GM19452 (cell line): ENCODE measurements at regions not wholly inside any gene's neighbourhood (a gene's known extent, or its start where the extent isn't known, plus 50 kb on each side); places are given as distances from the start of the nearest gene placed in this dataset.

Source experiments
- ATAC-seq: cut with Tn5 transposase; IDR thresholded peaks from one replicate; pipeline ENCODE4 v1.9.1; 2021; ENCODE audit not compliant: unreplicated experiment

DNA sequence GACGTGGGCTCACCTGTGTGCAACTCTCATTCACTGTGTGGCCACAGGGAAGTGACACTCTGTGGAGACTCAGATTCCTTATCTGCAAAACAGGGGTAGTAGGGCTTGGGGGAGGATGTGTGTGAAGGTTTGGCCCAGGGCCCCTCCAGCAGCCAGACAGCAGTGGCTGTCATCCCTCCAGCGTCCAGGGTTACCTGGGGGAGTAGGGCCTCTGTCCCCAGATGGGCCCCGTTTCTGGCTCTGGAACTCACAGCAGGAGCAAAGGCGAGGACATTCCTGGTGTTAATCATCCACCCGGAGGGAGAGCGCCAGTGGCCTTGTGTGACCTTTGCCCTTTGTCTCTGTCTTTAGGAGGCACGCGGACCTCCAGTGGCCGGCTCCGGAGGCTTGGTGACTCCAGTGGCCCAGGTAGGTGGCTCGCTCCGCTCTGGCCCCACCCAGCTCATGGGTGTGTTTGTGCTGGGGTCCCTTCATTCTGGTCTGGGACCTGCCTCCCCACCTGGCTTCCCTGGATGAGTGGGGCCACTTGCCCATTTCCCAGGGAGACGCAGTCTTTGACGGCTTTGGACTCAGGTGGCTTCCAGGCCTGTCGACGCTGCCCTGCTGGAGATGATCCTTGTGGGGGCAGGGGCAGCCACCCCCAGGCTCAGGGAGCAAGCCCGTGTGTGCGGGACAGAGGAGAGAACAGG is 166.2 kb downstream of the SEC14L1 start:
- ATAC-seq = no peak

- no peak for ATAC-seq
Measured at GRCh38 chr17:77307479-77308198, 166.9 kb downstream of the SEC14L1 start.

DNA sequence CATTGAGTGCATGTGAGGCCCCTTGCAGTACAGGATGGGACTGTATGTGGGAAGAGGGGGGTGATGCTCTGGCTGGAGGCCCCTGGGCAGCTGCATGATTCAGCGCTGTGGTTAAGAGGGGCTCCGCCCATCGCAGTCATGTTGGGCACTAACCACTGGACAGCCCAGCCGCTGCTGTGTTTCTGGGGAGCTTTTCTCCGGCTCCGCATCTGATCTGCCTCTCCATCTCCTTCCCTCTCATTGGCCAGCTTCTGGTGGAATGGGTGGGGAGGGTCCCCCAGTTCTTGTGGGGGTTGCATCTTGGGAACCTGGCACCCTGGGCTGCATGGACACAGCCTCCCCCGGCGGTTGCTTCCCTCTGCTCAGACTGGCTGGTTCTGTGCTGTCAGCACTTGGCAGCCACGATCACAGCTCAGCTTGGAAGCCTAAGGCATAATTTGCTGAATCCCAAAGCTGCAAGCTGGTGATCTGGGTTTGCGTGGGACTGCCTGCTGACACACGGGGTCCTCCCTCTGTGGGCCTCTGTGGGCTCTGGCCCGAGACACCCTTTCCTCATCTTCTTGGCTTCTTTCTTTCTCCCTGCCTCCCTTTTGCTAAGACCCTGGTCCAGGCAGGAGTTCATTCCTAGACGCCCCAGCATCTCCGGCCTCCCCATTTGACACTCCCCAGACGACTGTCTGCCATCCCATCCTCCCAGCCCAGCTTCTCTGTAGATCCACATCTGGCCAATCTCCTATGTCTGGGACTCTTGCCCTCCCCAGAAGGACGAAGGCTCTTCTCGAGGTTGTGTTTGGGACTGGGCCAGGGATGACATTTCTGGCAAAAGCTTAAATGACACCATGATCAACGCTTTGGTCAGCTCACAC is 168.3 kb downstream of the SEC14L1 start:
- no peak for ATAC-seq

DNA sequence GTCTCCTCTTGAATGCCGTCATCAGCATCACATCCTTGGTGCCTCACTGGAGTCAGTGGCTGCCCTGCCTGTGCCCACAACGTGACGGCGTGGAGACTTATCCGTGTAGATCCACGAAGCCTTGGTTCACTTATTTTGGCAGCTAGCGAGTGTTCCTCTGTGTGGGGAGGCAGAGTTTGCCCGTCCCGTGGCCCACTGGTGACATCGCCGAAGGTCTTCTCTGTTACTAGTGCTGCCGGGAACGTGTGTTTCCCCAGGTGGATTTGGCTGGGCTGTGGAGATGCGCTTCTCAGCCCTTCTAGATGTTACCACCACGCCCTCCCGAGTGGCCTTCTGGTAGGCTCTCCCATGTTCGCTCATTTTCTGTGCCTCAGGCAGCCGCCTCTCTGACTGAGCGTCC is 169.6 kb downstream of the SEC14L1 start:
- ATAC-seq = no peak

DNA sequence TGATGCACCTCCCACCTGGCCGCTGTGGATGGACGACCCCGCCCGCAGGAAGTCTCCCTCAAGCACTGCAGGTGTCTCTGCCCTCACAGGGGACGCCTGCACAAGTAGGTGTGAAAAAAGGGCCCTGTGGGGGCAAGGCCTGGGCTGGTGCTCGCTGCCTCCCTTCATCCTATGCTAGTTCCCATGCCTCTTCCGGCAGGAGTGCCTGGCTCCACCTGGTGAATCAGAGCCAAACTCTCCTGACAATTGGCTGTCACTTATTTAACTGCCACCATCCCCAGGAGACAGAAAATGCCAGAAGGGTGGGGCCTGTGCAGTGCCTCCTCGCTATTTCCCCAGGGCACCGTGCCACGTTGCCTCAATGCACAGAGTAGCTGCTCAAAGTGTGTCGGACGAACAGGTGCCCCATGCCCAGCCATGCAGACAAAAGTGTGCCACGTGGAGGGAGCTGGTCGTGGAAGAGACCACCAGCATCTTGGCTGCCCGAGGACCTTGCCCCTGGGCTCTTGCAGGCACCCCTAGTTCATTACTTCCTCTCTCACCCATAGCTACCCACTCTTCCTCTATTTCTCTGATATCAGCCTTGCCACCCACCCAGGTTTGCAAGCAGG is 170.7 kb downstream of the SEC14L1 start:
- ATAC-seq = no peak

- ATAC-seq = no peak
Measured at GRCh38 chr17:77312061-77312701, 171.4 kb downstream of the SEC14L1 start.

DNA sequence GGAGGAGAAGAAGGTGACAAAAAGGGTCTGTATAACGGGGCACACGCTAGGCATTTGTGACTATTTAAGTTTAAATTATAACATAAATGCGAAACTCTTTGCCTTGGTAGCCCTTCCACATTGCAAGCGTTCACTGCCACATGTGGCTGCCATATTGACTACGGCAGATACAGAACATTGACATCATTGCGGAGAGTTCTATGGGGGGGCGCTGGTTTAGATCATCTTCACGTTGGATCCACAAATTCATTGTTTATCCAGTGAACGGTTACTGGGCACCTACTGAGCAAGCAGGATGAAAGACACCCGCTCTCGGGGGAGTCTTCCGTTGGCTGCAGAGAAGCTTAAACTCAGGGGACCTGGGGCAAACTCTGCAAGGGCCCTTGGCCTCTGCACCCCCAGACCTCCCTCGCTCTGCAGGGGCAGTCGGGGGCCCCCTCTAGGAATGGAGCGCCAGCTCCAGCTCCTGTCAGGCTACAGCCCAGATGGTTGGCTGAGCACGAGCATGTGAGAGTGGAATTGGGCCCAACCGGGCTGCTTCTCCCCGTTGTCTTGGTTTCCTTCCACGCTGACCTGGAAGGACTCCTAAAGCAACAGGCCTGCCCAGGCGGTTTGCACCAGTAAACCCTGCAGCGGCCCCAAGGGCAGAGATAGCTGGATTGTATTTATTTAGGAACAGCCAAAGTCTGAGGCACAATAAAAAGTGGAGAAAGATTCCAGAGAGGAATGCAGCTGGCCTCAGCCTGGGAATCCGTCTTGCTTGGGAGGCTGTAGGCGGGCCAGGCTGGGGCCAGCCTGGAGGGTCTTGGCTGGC is 172.2 kb downstream of the SEC14L1 start:
- no peak for ATAC-seq

DNA sequence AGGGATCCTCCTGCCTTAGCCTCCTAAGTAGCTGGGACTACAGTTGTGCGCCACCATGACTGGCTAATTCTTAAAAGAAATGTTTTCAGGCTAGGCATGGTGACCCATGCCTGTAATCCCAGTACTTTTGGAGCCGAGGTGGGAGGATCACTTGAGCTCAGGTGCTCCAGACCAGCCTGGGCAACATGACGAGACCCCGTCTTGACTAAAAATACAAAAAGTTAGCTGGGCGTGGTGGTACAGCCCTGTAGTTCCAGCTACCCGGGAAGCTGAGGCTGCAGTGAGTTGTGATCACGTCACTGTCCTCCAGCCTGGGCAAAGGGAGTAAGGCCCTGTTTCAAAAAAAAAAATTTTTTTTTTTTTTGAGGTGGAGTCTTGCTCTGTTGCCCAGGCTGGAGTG is 173.1 kb downstream of the SEC14L1 start:
- no peak for ATAC-seq

GRCh38 chr17:77314601-77315000 is 173.8 kb downstream of the SEC14L1 start:
- ATAC-seq = no peak

- no peak for ATAC-seq
Measured at GRCh38 chr17:77315010-77315409, 174.2 kb downstream of the SEC14L1 start.

DNA sequence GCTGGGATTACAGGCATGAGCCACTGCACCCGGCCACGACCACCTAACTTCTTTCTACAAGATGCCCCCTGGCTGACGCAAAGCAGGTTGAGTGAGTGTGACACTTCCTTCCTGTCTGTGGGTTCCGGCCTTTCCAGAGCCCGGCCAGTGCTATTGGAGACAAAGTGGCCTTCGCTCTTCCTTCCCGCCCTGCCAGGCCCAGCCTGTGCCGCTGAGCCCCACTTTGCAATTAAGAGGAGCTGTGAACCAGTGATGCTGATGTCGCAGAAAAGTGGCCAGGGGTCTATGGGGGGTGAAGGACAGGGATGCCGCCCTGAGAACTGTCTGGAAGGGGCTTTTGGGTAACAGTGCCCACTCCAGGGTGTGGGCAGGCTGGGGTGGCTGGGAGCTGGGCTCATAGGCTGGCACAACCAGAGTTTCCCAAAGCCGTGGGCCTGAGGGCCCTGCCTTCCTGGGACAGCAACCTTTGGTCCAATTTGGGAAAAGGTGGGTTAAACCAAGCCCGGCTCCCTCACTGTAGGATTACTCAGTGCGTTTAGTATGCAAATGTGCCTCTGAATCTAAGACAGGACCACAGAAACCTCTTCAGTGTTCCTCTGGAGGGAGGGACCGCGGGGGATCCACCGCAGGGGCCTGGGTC is 174.9 kb downstream of the SEC14L1 start:
- no peak for ATAC-seq

DNA sequence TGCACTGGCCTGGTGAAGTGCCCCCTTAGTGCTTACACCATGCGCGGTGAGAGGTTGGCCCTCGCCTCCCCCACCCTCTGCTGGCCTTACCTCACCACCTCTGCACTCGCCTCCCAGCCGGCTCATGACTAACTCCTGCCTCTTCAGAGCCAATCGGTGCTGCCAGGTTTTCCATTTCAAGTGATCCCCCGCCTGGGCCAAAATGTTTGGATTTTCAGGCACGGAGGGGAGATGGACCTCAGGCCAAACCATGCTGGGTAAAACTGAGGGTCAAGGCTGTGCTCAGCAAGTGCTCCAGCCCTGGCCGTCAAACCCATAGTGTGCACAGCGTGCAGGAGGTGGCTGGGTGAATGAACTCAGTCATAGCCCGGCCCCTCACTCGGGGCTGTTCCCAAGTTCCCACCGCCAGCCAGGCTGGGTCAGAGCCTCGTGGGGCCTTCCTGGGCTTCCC is 175.4 kb downstream of the SEC14L1 start:
- ATAC-seq = no peak

GRCh38 chr17:77316651-77317050 is 175.9 kb downstream of the SEC14L1 start:
- no peak for ATAC-seq

GRCh38 chr17:77317091-77317750 is 176.5 kb downstream of the SEC14L1 start:
- no peak for ATAC-seq

- no peak for ATAC-seq
Measured at GRCh38 chr17:77318021-77318420, 177.3 kb downstream of the SEC14L1 start.

- ATAC-seq = no peak
Measured at GRCh38 chr17:77318491-77319210, 177.9 kb downstream of the SEC14L1 start.

- ATAC-seq = peak; percentile 36
Measured at GRCh38 chr17:77319211-77320043, 178.7 kb downstream of the SEC14L1 start.
